ENCODE measurements at regions not wholly inside any gene's neighbourhood (a gene's known extent, or its start where the extent isn't known, plus 50 kb on each side); places are given as distances from the start of the nearest gene placed in this dataset.

GRCh38 chr7:35419391-35419755 is 165.5 kb upstream of the TBX20 start:
- no peak for TF ChIP-seq CTCF (IDR thresholded peaks at IDR 0.05; ENCODE audit: unreplicated experiment)
- Mint-ChIP-seq H3K36me3 (ENCODE audit: insufficient read depth, unreplicated experiment) (no peaks in the 10 kb centered on the region), H3K4me3 (ENCODE audit: unreplicated experiment) (no peak overlapping the region), H3K27ac (ENCODE audit: low read depth, unreplicated experiment) (no peak overlapping the region), H3K9me3 (ENCODE audit: unreplicated experiment) (no peaks in the 10 kb centered on the region), H3K27me3 (ENCODE audit: insufficient read depth, unreplicated experiment) (peaks cover 26% of the 10 kb centered on the region), H3K4me1 (ENCODE audit: insufficient read depth, unreplicated experiment) (no peaks in the 10 kb centered on the region)
- intact Hi-C loops (cut with micrococcal nuclease), result no loop called here
- no peak for DNase-seq (ENCODE audit: unreplicated experiment)
- ChIA-PET CTCF (interaction anchor here (0.7 to 1.1 kb wide), 3 partner anchors 101 to 258 kb away, joined by 3 to 4 read pairs (median 3); no protein-coding TSS in a partner anchor), POLR2A (no interaction called here)
- BruUV-seq (replicated peaks), result no TSS peak

GRCh38 chr7:35418716-35419390 is 165.0 kb upstream of the TBX20 start:
- no peak for TF ChIP-seq CTCF (IDR thresholded peaks at IDR 0.05; ENCODE audit: unreplicated experiment)
- ChIA-PET POLR2A (no interaction called here), CTCF (interaction anchor here (1.1 kb wide), 2 partner anchors 101 to 119 kb away, joined by 4 read pairs; no protein-coding TSS in a partner anchor)
- no peaks in the 10 kb centered on the region for H3K4me1 Mint-ChIP-seq (ENCODE audit: insufficient read depth, unreplicated experiment)
- no peaks in the 10 kb centered on the region for H3K36me3 Mint-ChIP-seq (ENCODE audit: insufficient read depth, unreplicated experiment)
- peaks cover 32% of the 10 kb centered on the region for H3K27me3 Mint-ChIP-seq (ENCODE audit: insufficient read depth, unreplicated experiment)
- intact Hi-C loops (cut with micrococcal nuclease), result no loop called here
- no TSS peak for BruUV-seq (replicated peaks)
- no peak for DNase-seq (ENCODE audit: unreplicated experiment)
- no peak overlapping the region for H3K27ac Mint-ChIP-seq (ENCODE audit: low read depth, unreplicated experiment)
- H3K9me3 Mint-ChIP-seq (ENCODE audit: unreplicated experiment), result no peaks in the 10 kb centered on the region
- no peak overlapping the region for H3K4me3 Mint-ChIP-seq (ENCODE audit: unreplicated experiment)

DNA sequence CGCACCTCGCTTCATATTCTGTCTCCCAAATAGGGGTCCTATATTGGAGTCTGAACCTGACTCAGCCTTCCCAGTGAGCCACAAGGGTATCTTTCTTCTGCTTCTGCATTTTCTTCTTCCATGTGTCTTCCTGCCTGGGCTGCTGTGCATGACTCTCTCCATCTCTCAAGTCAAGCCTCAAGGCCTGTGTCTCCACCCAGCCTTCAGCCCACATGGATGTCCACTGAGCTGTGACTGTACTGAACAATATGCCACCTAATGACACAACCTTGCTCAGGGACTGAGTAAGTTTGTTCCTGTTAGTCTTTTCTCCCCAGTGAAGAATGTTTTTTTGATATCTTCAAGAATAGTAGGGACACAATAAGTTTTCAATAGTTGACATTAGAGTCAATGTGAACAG is 162.7 kb upstream of the TBX20 start:
- DNase-seq (ENCODE audit: unreplicated experiment), result no peak
- H3K4me1 Mint-ChIP-seq (ENCODE audit: insufficient read depth, unreplicated experiment), result no peaks in the 10 kb centered on the region
- H3K9me3 Mint-ChIP-seq (ENCODE audit: unreplicated experiment), result no peaks in the 10 kb centered on the region
- H3K27me3 Mint-ChIP-seq (ENCODE audit: insufficient read depth, unreplicated experiment), result peaks cover 45% of the 10 kb centered on the region
- BruUV-seq (replicated peaks), result no TSS peak
- H3K36me3 Mint-ChIP-seq (ENCODE audit: insufficient read depth, unreplicated experiment), result no peaks in the 10 kb centered on the region
- CTCF ChIA-PET, result interaction anchor here (1.1 kb wide), 1 partner anchor 104 kb away, joined by 5 read pairs; no protein-coding TSS in a partner anchor
- POLR2A ChIA-PET, result no interaction called here
- H3K27ac Mint-ChIP-seq (ENCODE audit: low read depth, unreplicated experiment), result no peak overlapping the region
- intact Hi-C loops (cut with micrococcal nuclease), result no loop called here
- H3K4me3 Mint-ChIP-seq (ENCODE audit: unreplicated experiment), result no peak overlapping the region
- TF ChIP-seq CTCF (IDR thresholded peaks at IDR 0.05; ENCODE audit: unreplicated experiment), result no peak

DNA sequence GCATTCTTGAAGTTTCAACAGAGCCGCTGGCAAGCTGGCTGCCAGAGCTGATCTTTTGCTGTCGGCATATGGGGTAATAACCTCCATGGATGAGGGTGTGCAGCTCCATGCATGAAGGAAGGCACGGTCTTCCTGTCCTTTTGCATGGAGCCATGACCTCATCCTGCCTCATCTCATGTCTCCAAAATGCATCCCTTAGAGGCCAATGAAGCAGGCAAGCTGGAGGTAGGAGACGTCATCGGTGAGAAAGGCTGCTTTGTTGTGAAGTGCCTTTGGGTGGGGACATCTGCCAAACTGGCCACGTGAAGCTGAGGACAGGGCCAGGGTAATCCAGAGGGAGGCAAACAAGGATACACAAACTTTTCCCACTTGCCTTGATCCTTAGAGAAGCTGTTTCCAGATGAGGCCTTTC is 161.5 kb upstream of the TBX20 start:
- Mint-ChIP-seq H3K27me3 (ENCODE audit: insufficient read depth, unreplicated experiment) (peaks cover 52% of the 10 kb centered on the region), H3K4me1 (ENCODE audit: insufficient read depth, unreplicated experiment) (no peaks in the 10 kb centered on the region), H3K9me3 (ENCODE audit: unreplicated experiment) (no peaks in the 10 kb centered on the region), H3K36me3 (ENCODE audit: insufficient read depth, unreplicated experiment) (no peaks in the 10 kb centered on the region), H3K4me3 (ENCODE audit: unreplicated experiment) (no peak overlapping the region), H3K27ac (ENCODE audit: low read depth, unreplicated experiment) (no peak overlapping the region)
- intact Hi-C loops (cut with micrococcal nuclease), result no loop called here
- no peak for DNase-seq (ENCODE audit: unreplicated experiment)
- no peak for TF ChIP-seq CTCF (IDR thresholded peaks at IDR 0.05; ENCODE audit: unreplicated experiment)
- no TSS peak for BruUV-seq (replicated peaks)
- POLR2A ChIA-PET, result no interaction called here
- CTCF ChIA-PET, result interaction anchor here (1.1 to 2.4 kb wide), 2 partner anchors 9 to 105 kb away, joined by 5 to 13 read pairs; no protein-coding TSS in a partner anchor
